ENCODE measurements at regions not wholly inside any gene's neighbourhood (a gene's known extent, or its start where the extent isn't known, plus 50 kb on each side); places are given as distances from the start of the nearest gene placed in this dataset.

GRCh38 chr3:166445865-166446264 is 608.6 kb upstream of the BCHE start:
- no peak for TF ChIP-seq EZH2phosphoT487 (IDR thresholded peaks at IDR 0.05; ENCODE audit: insufficient read depth, low read depth)
- TF ChIP-seq EZH2 (IDR thresholded peaks at IDR 0.05; ENCODE audit: insufficient read depth, poor library complexity, severe bottlenecking), result no peak
